WI38 (cell line): ENCODE measurements at regions not wholly inside any gene's neighbourhood (a gene's known extent, or its start where the extent isn't known, plus 50 kb on each side); places are given as distances from the start of the nearest gene placed in this dataset.
"Not testable (repeated sequence)": the region's sequence is repeated elsewhere in the genome, so short reads cannot be mapped to it uniquely, and the experiment has no call there.

ENCODE experiments used
- H3K4me3 ChIP-seq: 2 replicates; pipeline ENCODE4 v1.5.1; 2011; ENCODE audit warnings: low read depth, mild to moderate bottlenecking, control low read depth, low read length
- TF ChIP-seq, protein P1 (sequence below): IDR thresholded peaks from 2 replicates; pipeline ENCODE4 v1.5.1; 2012; ENCODE audit warnings: low read depth, mild to moderate bottlenecking, control low read depth, low read length

GRCh38 chr12:89770391-89770790 is 61.8 kb upstream of the ATP2B1 start:
- no peak overlapping the region for H3K4me3 ChIP-seq
- TF ChIP-seq, protein P1, sequence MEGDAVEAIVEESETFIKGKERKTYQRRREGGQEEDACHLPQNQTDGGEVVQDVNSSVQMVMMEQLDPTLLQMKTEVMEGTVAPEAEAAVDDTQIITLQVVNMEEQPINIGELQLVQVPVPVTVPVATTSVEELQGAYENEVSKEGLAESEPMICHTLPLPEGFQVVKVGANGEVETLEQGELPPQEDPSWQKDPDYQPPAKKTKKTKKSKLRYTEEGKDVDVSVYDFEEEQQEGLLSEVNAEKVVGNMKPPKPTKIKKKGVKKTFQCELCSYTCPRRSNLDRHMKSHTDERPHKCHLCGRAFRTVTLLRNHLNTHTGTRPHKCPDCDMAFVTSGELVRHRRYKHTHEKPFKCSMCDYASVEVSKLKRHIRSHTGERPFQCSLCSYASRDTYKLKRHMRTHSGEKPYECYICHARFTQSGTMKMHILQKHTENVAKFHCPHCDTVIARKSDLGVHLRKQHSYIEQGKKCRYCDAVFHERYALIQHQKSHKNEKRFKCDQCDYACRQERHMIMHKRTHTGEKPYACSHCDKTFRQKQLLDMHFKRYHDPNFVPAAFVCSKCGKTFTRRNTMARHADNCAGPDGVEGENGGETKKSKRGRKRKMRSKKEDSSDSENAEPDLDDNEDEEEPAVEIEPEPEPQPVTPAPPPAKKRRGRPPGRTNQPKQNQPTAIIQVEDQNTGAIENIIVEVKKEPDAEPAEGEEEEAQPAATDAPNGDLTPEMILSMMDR = no peak

DNA sequence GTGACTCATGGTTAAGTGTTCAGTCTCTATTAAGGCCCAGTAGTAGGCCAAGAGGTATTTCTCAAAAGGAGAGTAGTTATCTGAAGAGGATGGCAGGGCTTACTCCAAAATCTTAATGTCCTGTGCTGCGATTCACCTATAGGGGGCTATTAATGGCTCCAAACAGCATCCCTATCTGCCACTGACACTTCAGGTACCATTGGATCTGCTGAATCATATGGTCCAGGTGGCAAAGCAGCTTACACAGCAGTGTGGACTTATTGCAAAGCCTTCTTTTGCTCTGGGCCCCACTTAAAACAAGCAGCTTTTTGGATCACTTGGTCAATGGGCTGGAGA is 60.8 kb upstream of the ATP2B1 start:
- no peak overlapping the region for H3K4me3 ChIP-seq
- TF ChIP-seq, protein P1 = no peak

DNA sequence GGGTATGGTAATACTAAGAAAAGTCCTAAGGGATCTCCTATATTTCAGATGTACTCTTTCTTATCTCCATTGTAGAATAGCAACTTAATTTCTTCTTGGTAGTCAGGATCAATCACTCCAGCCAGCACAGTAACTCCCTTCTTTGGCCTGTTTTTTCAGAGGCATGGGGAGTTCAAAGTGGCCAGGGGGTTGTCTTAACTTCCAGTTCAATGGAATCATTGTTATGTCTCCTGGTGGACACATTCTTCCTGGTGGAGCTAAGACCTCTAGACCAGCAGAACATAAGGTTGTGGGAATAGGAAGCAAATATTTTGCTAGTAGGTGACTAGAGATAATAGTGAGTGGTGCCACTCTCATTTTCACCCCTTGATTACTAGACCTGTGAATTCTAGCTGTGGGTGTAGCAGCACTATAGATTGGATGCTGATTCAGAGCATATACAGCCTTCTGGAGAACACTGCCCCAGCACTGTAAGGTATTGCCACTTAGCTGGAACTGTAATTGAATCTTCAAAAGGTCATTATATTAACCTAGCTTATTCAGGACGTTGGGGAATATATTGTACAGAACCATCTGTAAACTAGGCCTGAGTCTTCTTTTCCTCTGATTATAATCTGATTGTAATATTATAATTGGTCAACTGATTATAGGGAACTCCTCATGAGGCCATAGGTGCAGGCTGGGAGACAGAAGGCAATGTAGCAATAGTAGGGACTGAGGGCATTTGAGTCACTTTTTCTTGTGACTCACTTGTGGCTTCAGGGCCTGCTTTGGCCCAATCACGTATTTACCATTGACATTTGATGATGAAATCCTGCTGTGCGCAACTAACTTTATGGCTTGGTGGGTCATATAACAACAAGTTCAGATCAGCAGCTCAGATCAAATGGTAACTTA is 60.2 kb upstream of the ATP2B1 start:
- TF ChIP-seq, protein P1 = no peak
- no peak overlapping the region for H3K4me3 ChIP-seq

- TF ChIP-seq, protein P1 = no peak
- no peak overlapping the region for H3K4me3 ChIP-seq
Measured at GRCh38 chr12:89765959-89766824, 57.6 kb upstream of the ATP2B1 start.

- H3K4me3 ChIP-seq = not testable (repeated sequence)
Measured at GRCh38 chr12:89764164-89764563, 55.5 kb upstream of the ATP2B1 start.

DNA sequence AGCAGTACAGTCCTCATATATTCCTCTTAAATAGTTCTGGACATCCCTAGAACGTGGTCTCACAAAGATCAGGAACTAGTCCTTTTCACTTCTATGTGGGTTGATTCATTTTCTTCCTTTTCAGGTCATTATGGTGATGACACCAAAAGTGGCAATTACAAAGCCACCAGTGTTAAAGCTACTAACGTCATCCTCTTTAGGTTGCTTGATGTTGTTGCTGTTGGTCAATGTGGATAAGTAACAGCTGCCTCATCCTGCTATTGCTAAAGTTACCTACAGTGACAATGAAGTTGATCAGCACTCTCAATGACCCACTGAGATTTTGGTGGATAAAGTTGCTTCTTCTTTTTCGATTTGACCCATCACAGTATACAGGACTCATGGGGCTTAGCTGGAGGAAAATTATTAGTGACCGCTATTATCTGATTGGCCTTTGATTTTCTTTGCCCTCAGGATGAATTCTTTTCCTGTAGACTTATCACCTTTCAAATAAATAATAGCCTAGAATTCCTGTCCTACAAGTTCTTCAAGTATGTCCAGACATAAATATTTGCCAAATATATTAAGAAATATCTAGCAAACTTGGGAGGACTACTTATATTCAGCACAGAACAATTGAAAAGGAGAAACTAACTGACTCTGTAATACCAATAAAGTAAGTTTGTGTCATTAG is 54.0 kb upstream of the ATP2B1 start:
- TF ChIP-seq, protein P1 = no peak

GRCh38 chr12:89760783-89761182 is 52.1 kb upstream of the ATP2B1 start:
- no peak overlapping the region for H3K4me3 ChIP-seq
- TF ChIP-seq, protein P1 = no peak

More for the DNA sequence above, 54.0 kb upstream of the ATP2B1 start:
- H3K4me3 ChIP-seq = no peak overlapping the region
